HG03354 (cell line): ENCODE measurements at regions not wholly inside any gene's neighbourhood (a gene's known extent, or its start where the extent isn't known, plus 50 kb on each side); places are given as distances from the start of the nearest gene placed in this dataset.
"Not testable (repeated sequence)": the region's sequence is repeated elsewhere in the genome, so short reads cannot be mapped to it uniquely, and the experiment has no call there.

Experiments used
- ATAC-seq: cut with Tn5 transposase; IDR thresholded peaks from one replicate; pipeline ENCODE4 v1.9.1; 2021; ENCODE audit warnings: mild to moderate bottlenecking; ENCODE audit not compliant: unreplicated experiment, poor library complexity, severe bottlenecking

DNA sequence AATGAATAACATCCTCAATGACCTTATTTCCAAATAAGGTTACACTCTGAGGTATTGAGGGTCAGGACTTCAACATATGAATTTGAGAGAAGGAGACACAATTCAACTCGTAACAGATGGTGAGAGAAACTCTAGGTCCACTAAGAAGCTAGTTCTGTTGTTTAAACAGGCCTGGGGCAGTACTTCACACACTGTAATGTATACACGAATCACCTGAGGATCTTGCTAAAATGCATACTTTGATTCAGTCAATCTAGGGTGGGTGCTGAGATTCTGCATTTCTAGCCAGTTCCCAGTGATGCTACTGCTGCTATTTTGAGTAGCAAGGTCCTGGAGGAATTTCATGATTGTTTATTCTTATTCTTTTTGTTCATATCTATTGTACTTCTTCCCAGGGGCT lies 186.8 kb downstream of the SATB1 start:
- ATAC-seq = no peak

DNA sequence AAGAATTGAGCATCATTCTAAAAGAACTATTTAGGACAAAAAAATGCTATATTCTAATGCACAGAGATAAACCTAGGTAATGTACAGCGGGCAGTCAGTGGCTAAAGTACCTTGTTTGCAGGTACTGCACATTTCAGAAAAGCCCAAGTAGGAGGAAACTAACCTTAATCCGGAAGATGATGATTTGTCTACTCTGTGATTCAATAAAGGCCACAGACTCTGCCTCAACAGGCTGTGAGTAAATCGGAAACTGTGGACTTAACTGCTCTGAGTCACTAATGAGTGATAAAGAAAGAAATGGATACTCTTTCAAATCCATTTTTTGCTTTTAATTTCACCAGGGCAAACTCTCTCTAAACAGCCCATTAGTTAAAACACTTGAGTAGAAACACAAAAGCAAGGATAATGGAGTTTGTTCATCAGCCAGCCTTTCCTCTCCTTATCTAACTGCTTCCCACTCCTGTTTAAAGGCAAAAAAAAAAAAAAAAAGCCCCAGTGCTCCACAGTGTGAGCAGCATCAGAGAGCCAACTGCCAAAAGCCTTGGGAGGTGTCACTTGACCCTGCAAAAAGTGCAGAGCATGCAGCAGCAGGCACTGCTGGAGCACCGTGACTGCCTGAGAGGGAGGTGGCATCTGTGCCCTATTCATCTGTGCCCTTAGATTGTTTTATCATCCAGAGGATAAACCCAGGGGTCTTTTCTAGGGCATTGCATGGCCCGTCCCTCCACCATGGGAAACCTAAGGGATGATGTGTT lies 187.7 kb downstream of the SATB1 start:
- ATAC-seq = peak; percentile 94

DNA sequence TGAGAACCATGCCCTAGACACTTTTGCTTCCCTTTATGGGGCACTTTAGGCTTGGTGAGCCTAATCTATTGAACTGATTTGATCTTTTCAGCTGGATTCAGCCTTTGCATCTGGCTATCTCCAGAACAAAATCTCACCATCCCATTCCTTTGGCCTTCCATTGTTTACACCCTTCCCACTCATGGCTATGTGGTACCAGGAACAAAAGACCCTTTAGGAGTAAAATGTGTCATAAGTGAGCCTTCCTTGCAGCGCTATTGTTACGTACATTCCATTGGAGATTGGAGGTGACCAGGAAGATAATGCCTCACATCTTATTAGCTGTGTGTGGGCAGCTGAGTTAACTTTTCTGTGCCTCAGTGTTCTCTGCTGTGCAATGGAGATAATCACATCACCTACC lies 188.4 kb downstream of the SATB1 start:
- no peak for ATAC-seq

DNA sequence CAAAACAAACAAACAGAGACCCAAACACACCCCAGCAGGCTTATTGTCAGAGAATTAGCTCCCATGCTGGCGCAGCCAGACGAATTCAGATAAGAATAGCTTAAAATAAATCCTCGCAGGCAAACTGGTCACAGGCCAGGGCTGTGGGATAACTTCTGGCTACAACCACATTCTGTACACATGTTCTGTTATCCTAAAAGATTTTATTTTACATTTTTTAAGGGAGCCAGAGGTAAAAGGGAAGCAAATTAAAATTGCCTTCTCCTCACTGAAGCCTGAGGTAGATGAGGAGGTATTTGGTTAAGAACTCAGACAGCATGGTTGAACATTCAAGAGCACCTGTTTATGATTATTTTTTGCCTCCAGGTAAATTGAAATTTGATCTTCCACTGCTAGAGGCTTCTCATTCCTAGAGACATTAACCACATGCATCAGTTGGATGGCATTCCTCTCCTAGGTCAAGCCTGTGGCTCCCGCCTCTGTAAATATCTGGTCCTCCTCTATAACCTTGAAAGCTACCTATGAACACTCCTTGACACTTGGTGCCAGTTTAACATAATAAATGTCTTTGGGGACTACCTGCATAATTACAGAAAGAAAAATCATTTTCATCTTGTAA lies 190.3 kb downstream of the SATB1 start:
- no peak for ATAC-seq

DNA sequence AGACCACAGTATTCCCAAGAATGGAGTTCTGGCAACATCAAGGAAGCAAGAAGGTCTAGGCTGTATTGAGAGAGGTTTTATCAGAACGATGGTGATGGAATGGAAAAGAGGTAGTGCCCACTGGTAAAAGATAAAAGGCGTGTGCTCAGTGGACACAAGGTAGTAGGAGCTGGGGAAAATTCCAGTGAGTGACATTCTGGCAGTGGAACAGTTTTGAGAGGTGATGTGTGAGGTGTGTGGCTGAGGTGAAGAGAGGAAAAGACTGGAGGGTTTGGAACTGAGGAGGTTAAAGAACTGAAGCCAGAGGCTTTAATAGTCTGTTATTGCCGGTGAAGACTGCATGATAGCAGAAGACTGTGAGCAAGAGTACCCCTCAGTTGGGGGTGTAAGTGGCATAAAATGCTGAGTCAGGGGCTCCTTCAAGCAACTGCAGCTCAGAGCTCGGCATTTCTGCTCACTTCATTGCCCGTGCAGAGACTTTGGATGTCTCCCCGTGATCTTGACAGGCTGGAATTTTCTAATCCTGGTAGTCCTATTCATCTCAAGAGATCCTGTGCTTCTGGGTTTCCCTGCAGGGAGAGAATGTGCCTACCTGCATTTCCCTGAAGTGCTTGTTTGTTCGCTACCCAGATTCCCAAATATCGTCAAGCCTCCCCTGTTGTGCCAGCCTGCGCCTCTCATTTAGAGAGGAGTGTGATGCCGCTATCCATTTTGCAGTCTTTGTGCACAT lies 191.0 kb downstream of the SATB1 start:
- ATAC-seq = no peak

- no peak for ATAC-seq
These were observed 192.8 kb downstream of the SATB1 start for GRCh38 chr3:18232317-18232716.

- ATAC-seq = no peak
These were observed 197.1 kb downstream of the SATB1 start for GRCh38 chr3:18228060-18228459.

- no peak for ATAC-seq
These were observed 199.4 kb downstream of the SATB1 start for GRCh38 chr3:18225709-18226108.

DNA sequence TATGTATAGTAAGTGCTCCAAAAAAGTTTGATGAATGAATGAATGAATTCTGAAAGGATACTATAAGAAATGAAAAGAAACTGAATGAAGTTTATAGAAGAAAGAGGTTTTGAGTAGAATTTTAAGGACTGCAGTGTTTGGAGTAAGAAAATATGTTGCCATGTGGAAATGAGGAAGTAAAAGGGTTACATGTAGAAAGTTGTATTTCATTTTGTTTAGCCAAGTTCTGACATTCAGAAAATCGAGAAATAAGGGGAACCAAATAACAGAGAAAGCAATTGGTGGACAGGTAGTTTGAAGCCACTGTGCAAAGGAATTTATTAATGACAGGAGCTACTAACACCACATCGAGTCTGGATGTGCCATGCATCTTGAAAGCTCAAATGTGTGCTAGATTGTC lies 200.7 kb downstream of the SATB1 start:
- ATAC-seq = no peak

- peak; percentile 43 for ATAC-seq
These were observed 201.2 kb downstream of the SATB1 start for GRCh38 chr3:18223974-18224373.

- ATAC-seq = peak; percentile 98
These were observed 201.6 kb downstream of the SATB1 start for GRCh38 chr3:18223571-18223970.

GRCh38 chr3:18222686-18223085 lies 202.5 kb downstream of the SATB1 start:
- ATAC-seq = no peak

- peak; percentile 72 for ATAC-seq
These were observed 207.5 kb downstream of the SATB1 start for GRCh38 chr3:18217507-18218174.

GRCh38 chr3:18216996-18217395 lies 208.1 kb downstream of the SATB1 start:
- peak; percentile 28 for ATAC-seq

DNA sequence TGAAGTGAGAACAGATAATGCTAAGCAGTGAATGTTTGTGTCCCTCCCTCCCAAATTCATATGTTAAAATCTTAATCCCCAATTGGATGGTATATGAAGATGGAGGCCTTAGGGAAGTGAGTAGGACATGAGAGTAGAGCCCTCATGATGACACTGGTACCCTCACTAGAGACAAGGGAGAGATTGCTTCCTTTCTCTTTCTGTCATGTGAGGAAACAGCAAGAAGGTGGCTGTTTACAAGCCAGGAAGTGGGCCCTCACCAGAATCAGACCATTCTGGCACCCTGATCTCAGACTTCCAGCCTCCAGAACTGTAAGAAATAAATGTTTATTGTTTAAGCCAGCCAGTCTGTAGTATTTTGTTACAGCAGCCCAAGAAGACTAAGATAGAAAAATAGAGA lies 209.5 kb downstream of the SATB1 start:
- ATAC-seq = no peak

DNA sequence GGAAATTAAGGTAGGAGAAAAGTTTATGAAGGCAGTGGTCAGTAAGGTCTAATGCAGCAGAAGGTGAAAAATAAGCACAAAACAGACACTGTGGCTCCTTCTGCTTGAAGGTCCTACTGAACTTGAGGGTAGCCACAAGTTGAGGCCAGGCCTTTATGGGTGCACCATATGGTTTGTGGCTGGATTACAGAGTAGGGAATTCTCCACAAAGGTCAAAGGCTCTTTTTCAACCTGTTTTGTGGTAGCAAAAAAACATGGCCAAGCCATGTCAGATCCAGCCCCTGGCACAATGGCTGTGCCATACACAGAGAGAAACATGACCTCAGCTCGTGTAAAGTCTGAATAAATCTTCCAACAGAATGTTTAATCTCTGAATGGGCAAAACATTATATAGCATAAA lies 214.0 kb downstream of the SATB1 start:
- ATAC-seq = no peak

DNA sequence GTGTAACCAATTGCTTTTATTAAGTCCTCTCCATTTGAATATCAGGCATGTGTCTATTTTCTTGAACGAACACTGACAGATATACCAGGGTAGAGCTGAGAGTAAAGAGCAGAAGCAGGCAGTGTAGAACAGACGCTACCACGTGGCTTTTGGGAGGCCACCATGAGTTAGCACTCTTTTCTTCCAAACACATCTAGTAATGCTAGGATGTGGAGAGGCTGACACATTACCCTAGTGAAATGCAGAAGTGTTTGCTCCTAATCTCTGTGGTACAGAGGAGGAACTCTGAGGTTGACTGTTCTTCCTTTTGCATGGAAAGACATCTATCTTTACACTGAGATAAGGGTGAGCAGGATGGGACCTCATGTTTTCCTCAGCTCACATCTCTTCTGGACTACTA lies 216.3 kb downstream of the SATB1 start:
- no peak for ATAC-seq

- no peak for ATAC-seq
These were observed 217.0 kb downstream of the SATB1 start for GRCh38 chr3:18208091-18208490.

GRCh38 chr3:18207226-18207625 lies 217.9 kb downstream of the SATB1 start:
- no peak for ATAC-seq

GRCh38 chr3:18205701-18206100 lies 219.4 kb downstream of the SATB1 start:
- ATAC-seq = not testable (repeated sequence)
